SIG-M5 treated with dmso at 0.1 percent for 504 hours (cell line): ENCODE measurements at regions not wholly inside any gene's neighbourhood (a gene's known extent, or its start where the extent isn't known, plus 50 kb on each side); places are given as distances from the start of the nearest gene placed in this dataset.

Experiments
- DNase-seq: peaks from one replicate; lab custom pipeline; 2025; ENCODE audit not compliant: unreplicated experiment; lab: John Stamatoyannopoulos, UW

DNA sequence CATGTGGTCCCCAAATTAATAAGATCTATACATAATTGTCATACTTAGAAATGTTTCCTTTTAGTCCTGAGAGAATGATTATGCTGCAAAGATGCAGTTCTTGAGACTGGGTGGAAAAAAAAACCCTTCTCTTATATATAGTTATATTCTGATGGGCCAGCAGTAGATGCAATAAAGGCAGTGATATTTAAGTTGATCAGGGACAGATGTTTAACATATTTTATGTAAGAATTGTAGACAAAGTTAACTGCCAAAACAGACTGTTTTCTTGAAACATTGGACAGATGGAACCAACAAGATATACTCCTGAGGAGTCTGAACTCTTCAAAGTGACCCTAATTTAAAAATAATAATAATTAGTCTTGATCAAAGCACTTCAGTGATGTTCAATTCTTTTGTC lies 172.0 kb upstream of the LRIG1 start:
- DNase-seq, result no peak

DNA sequence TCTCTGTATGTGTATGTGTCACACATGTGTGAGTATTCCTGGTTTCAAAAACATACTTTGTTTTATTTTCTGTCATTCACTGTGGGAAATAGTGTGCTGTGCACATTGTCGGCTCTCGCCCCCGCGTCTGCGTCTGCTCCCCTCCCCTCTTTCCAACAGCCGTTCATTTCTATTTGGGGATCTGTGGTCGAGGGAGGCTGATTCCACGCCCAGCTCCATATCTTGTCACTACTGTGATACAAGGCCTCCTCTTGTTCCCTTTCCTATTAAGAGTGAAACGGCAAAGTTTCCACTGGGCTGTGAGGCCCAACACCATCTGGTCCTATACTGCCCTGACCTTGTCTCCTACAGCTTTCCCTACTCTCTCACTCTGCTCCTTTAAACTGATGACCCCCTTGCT lies 172.5 kb upstream of the LRIG1 start:
- no peak for DNase-seq

DNA sequence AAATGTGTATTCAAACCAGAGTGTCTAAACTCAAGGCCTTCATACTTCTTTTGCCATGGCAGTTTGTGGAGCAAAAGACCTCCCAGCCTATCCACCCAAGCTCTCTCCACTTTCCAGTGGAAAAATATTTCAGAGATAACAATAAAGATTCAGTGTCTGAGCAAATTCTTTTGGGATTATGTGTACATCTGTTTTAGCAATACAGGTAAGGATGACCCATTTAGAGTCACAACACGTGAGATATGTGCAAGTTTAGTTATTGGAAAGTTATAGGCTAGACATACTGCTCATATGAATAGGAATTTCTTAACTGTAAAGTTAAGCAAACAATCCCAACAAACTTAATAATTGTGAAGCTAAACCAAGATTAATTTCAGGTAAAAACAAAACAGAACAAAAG lies 174.5 kb upstream of the LRIG1 start:
- DNase-seq, result no peak

DNA sequence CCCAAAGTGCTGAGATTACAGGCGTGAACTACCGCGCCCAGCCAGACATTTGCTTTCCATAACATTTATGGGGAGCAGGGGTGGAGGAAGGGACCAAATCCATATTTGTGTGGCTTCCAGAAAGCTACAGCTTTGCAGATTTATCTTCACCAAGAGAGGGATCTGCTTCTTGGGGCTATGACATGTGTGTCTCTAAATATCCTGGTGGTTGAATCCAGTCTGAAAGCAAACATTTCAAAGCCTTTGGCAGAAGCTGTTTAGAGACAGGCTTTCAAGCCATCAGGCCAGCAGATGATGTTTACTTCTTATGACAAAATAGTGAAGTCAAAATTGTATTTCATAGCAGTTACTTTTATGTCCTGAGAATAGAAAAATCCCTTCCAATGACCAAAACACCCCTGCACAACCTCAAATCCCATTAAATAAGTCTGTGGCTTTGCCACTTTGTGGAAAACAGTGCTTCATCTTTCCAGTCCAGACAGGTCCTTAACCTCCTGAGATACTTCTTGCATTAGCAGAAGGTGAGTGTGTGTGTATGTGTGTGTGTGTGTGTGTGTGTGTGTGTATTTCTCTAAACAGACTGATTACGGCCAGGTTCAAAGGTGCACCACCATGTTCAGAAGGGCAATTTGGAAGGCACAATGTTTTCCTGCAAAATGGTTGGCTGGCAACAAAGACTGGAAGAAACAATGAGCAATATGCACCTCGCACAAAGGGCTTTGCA lies 191.4 kb upstream of the LRIG1 start:
- DNase-seq, result no peak

- DNase-seq, result no peak
These were observed 191.9 kb upstream of the LRIG1 start for GRCh38 chr3:66692766-66693150.

DNA sequence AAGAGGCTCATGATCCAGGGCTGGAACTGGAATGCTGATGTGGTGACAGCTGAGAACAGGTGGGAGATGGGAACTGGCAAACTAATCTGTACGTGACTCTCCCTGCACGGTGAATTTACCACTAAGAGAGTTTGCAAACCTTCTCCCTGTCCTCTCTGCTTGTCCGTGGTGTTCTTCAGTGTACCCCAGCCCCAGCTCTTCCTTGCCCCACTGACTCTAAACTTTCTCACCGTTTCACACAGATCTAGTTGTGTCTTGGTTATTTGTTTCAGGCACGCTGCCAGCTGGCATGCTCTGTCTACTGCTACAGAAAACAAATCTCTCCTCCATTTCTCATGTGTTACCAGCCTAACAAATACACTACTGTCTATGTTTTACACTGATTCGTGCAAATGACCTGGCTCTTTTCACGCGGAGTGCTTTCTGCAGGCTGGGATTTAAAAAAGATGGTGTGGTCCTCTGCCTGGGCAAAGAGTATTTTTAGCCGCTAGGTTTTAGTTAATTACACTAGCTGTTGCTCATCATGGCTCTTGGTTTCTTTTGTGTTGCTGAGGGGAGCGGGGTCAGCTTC lies 192.7 kb upstream of the LRIG1 start:
- no peak for DNase-seq

GRCh38 chr3:66702126-66702525 lies 201.3 kb upstream of the LRIG1 start:
- DNase-seq, result no peak

- peak; percentile 63 for DNase-seq
These were observed 202.7 kb upstream of the LRIG1 start for GRCh38 chr3:66703501-66703900.

DNA sequence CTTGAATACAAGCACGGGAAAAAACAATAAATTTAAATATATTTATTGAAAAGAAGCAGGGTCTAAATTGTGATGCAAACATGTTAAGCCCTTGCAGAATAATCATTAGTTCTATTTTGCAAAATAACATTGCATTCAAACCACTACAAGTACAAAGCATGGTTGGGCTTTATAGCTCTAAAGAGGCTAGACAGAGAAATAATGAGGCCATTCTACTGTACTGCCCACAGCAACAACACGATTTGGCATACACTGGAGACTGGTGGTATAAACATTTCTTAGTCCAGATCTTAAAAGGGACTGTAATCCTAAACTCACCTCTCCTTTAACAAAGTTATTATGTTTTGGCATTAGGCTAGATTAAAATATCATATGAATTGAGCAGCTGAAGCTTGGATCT lies 204.3 kb upstream of the LRIG1 start:
- no peak for DNase-seq

DNA sequence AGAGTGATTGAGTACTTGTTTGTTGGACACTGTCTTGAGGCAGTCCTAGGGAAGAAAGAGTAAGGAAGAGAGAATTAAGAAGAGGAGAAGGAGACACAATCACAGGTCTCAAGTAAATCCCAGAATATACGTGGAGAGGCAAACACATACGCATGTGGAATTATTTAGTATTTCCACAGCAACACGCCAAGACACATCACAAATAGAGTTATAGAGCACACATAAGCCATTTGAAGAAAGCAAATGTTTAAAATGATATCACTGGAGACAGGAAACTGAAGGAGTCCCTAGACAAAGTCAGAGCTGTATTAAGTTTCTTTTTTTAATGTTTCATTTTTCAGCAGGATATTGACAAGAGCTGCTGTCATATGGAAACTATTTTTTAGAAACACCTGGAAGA lies 206.1 kb upstream of the LRIG1 start:
- DNase-seq, result no peak

- no peak for DNase-seq
These were observed 208.7 kb upstream of the LRIG1 start for GRCh38 chr3:66709532-66709931.

GRCh38 chr3:66712210-66712609 lies 211.4 kb upstream of the LRIG1 start:
- DNase-seq, result no peak

DNA sequence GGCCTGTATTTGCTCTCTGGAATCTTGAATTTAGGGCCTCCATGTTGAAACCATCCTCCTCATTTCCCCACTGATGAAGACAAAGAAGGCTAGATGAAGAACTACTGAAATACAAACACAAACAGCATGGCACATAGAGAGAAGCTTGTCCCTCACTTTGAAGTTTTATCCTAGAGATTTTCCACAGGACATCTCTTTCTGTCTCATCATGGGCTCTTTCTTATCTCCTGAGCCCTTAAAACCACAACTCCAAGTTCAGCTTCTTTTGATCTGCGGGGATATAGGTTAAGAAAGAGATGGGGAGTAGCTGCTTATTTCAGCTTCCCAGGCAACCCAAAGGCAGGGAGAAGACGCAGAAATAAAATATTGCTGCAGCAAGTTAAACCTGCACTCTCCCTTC lies 213.1 kb upstream of the LRIG1 start:
- no peak for DNase-seq

- DNase-seq, result no peak
These were observed 215.0 kb upstream of the LRIG1 start for GRCh38 chr3:66715806-66716205.

- no peak for DNase-seq
These were observed 217.0 kb upstream of the LRIG1 start for GRCh38 chr3:66717806-66718205.

DNA sequence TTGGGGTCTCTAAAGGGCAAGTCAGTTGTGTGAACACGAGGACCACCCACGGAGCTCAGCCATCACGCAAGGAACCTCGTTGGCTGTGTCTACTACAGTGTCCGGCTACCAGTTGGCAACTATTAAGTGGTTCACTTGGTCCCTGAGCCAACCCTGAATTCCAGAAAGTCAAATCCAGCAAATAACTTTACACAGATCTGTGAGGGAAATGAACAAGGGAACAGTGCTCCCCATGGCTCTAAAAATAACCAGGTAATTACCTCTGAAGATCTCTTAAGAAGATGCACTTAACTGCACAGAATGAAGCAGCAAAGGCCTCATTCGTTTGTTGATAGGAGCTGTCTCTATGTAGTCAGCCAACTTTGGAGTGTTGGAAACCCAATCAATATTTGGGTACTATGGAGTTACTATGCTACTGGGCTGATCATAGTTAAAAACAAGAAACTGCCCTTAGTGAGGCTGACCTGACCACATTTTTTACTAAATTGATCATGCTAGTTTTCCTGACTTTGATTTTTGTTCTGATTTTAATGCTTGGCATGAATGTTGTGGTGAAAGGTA lies 219.1 kb upstream of the LRIG1 start:
- DNase-seq, result no peak

DNA sequence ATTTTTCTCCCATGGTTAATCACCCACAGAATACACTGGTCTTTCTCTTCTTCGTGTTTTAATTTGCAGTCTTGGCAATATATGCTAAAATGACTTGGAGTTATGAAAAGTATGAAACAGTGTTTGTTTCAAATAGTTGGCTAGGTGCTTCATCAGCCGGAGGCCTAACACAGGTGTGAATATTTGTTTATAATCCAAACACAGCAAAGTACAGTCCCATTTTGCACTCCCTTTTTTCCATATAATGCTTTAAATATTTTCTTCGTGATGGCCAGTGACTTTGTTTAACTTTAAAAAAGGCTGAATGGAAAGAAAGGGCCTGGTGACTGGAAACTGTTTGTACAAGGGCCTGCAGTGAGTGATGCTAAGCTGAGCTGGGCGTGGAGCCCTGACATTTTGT lies 219.7 kb upstream of the LRIG1 start:
- DNase-seq, result no peak

DNA sequence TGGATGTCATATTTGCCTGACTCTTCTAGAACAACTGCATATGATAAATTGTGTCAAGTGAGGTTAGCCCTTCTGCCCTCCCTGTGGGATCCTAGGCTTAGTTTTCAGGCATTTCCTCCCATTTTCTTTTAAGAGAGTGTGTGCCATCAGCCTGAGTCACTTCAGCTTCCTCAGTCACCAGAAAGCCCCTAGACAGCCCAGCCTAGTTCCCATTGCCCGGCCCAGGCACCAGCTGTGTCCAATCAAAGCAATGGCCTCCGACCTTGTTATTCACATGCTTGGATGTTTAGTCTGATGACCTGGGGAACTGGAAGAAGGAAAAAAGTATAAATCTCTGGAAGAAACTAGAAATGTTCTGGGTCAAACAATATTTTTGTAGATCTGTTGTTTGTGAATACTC lies 221.9 kb upstream of the LRIG1 start:
- no peak for DNase-seq

DNA sequence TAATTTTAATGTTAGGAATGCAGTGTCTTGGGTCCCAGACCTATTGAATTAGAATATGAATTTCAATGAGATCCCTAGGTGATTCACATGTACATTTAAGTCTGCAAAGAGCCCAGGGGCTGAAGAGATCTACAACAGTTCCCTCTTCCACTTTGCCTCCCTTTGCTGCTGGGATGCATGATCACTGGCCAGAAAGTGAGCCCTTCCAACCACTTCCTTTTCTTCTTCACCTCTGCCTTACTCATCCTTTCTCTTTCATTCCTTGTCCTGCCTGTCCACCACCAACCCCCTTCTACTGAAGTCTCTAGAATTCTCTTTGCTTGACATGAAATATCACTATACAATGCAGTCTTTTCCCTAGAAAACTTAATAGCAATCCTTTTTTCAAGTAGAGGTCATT lies 222.4 kb upstream of the LRIG1 start:
- no peak for DNase-seq

- no peak for DNase-seq
These were observed 229.0 kb upstream of the LRIG1 start for GRCh38 chr3:66729687-66730393.

GRCh38 chr3:66738625-66739365 lies 238.0 kb upstream of the LRIG1 start:
- DNase-seq, result no peak

GRCh38 chr3:66740260-66740659 lies 239.4 kb upstream of the LRIG1 start:
- peak; percentile 11 for DNase-seq
